HS-5 (cell line): ENCODE measurements at regions not wholly inside any gene's neighbourhood (a gene's known extent, or its start where the extent isn't known, plus 50 kb on each side); places are given as distances from the start of the nearest gene placed in this dataset.
"Not testable (repeated sequence)": the region's sequence is repeated elsewhere in the genome, so short reads cannot be mapped to it uniquely, and the experiment has no call there.

ENCODE experiments used
- DNase-seq: peaks from one replicate; pipeline ENCODE4 v3.0.0-alpha.2; 2012; ENCODE audit warnings: low read depth

DNA sequence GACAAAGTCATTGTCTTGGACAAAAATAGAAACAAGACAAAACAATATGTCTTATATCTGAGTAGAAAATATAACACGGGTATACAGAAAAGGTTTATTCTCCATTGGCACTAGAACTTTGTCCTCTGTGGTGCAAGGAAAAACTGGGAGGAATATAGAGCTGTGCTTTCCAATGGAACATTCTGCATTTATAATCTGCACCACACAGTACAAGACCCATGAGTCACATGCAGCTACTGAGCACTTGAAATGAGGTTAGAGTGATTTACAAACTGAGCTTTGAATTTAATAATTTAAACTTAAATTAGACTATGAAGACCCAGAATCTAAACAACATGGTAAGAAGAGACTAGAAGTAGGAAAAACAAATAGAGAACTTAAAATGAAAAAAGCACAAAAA, 86.1 kb downstream of the RAP2A start:
- DNase-seq: no peak

GRCh38 chr13:97520866-97521265, 86.9 kb downstream of the RAP2A start:
- DNase-seq: no peak

GRCh38 chr13:97521726-97522125, 87.8 kb downstream of the RAP2A start:
- no peak for DNase-seq

DNA sequence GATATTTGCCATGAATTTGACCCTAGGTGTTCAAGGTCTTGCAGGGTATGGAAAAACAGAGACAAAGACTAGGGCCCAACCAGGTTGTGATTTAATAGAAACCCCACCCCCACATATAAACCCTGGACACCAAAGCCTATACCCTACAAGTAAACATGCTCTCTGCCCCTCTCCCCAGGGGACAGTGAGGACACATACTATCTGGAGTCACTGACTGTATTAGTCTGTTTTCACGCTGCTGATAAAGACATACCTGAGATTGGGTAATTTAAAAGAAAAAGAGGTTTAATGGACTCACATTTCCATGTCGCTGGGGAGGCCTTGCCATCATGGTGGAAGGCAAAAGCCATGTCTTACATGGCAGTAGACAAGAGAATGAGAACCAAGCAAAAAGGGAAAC, 88.3 kb downstream of the RAP2A start:
- DNase-seq: no peak

- DNase-seq: no peak
Measured at GRCh38 chr13:97526556-97526955, 92.6 kb downstream of the RAP2A start.

DNA sequence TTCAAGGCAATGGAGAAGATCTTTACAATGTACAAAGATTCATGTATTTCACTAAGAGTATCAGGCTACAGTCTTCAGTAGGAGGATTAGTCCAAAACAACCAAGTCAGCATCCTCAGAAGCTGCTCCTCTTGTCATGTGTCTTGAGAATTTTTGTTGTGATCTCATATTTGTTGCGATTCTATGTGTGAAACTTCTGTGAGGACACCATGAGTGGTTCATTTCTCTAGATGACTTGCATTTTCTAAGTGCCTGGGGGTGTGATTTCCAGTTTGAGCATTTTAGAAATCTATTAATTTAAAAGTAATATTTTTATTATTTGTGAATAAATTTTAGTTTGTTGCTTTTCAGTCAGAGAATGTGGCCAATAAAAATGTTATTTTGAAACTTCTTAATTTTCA, 94.5 kb downstream of the RAP2A start:
- no peak for DNase-seq

- no peak for DNase-seq
Measured at GRCh38 chr13:97534540-97534939, 100.6 kb downstream of the RAP2A start.

GRCh38 chr13:97535614-97536013, 101.6 kb downstream of the RAP2A start:
- peak; percentile 20 for DNase-seq

GRCh38 chr13:97537110-97537509, 103.1 kb downstream of the RAP2A start:
- DNase-seq: no peak

DNA sequence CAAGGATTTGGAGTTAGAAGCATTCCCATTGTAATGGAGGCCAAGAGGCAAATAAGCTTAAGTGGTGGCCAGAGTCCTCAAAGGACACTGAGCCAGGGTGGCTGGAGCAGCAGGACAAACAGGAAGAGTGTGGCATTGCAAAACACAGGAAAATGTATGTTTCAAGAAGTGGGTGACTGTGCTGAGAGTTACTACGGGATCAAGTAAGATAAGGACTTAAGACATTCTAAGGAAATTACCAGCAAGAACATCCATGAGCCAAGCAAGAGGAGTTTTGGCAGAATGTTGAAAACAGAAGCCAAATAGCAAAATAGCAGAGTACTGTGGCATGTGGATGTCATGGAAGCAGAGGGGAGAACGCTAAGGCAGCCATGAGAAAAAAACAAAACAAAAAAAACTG, 104.2 kb downstream of the RAP2A start:
- DNase-seq: no peak

DNA sequence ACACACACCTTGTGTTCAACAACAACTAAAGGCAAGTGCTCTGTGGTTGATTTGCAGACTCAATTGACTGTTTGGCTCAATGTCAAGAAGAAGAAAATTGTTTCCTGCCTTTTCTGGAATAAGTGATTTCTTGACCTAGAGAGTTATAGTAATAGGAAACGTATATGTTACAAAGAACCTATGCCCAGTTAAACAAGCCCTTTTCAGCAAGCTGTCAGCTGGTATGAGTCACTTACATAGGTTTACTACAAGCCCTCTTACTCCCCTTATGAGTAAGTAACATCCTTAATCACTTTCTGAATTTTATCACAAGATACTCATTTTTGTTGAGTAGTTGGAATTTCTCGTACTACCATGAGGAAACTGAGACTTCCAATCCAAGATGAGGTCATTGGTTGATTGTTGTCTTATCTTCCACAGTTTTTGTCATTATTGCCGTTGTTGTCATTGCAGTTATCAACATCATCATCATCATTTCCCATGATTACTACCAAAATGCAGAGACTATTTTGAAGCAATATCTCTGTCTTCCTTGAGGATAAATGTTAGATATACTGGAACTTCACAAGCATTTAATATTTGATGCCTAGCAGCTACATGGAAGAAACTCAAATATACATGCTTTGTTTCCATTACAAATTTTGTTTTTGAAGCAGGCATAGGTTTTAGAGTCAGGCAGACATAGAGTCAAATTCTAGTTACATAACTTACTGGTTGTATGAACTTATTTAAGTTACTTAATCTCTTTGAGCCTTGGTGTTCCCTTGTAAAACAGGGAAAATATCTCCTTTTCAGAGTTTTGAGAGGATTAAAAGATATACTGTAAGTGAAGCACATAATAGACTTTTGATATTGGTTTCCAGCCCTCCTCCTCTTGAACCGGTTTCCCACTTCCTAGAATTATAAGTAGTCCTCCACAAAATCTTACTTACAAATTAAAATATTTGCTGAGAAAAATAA, 106.0 kb downstream of the RAP2A start:
- peak; percentile 29 for DNase-seq

DNA sequence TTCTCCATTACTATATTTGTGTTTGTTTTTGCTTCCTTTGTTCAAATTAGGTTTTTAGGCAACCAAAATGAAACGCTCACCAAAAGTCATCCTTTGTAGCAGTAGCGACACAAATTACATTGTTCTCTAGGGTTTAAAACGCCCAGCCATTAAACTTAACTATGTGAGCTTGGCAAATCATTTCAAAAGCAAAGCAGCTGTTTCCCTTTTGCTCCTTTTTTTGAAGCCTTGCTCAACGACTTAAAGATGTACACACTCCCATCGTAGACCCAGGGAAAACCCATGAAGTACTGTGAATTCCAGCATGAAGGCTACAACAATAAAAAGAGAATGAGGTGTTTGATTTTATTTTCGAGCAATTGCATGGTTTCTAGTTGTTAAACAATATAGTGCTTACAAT, 106.7 kb downstream of the RAP2A start:
- no peak for DNase-seq

DNA sequence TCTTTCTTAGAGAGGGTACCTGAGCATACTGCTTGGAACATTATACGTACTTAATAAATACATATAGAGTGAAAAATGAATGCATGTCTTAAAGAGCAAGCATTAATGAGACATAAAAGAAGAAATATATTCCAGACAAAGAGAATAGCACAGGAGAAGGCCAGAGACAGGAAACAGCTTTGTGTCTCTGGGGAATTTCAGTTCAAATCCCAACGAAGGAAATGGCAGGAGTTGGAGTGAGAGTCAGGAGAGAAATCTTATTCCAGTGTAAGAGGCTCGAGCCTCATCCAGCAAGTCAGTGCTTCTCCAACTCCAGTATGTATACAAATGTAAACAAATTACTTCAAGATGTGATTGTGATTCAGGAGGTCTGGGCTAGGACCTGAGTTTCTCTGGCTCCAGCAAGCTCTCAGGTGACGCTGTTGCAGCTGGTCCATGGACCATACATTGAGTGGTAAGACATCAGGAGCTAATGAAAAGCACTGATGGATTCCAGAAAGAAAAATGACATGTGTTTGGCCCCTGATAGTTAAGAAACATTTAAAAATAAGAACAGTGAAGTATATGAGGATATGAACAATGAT, 108.2 kb downstream of the RAP2A start:
- DNase-seq: no peak

DNA sequence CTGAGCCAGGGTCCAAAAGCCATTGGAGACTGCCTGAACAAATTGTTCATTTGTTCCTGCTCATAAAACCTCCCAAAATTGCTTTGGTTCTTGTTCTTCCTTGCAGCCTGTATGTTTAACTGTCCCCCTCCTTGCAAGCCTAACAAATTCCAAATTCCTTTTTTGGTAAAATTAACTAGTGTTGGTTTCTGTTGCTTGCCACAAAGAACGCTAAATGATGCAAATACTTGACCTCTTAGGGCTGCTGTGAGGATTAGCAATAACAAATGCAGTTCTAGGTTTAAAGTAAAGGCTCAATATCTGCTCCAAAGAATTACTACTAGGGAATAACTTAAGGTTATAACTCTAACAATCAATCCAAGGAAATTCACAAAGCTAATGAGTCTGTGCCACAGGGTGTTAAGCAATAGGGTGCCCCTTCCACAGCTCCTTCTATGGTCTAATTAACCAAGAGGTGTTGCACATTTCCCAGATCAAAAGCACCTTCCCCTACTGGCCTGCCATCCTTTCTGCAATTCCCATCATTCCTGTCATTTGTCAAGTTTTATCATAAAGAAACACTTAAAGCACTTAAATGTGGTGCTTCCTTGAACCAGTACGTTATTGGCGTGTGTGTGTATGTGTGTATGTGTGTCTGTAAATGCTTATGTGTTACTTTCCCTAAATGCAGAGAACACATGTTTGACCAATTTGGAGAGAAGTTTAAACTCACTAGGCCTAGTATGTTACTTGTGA, 110.2 kb downstream of the RAP2A start:
- DNase-seq: no peak

DNA sequence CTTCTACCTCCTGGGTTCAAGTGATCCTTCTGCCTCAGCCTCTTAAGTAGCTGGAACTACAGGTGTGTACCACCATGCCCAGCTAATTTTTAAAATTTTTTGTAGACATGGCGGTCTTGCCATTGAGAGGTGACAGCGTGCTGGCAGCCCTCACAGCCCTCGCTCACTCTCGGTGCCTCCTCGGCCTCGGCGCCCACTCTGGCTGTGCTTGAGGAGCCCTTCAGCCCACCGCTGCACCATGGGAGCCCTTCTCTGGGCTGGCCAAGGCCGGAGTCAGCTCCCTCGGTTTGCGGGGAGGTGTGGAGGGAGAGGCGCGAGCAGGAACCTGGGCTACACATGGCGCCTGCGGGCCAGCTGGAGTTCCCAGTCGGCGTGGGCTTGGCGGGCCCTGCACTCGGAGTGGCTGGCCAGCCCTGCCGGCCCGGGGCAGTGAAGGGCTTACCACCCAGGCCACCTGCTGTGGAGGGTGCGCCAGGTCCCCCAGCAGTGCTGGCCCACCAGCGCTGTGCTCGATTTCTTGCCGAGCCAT, 111.1 kb downstream of the RAP2A start:
- DNase-seq: not testable (repeated sequence)

DNA sequence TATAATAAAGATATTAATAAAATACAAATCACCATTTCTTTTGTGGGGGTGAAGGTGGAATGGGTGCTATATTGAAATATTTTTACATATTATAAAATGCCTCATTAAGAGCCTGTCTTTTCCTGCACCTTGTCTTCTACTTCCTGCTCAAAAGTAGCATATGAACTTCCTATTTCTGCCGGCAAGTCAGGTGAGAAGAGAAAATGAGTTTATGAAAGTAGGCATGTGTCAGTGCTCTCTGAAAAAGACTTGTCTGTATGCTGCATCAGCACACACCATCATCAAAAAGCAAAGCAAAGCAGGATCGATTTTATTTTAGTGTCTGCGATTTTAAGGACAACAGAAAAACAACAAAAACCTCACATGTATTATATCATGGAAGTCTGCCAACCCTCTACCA, 114.2 kb downstream of the RAP2A start:
- no peak for DNase-seq

DNA sequence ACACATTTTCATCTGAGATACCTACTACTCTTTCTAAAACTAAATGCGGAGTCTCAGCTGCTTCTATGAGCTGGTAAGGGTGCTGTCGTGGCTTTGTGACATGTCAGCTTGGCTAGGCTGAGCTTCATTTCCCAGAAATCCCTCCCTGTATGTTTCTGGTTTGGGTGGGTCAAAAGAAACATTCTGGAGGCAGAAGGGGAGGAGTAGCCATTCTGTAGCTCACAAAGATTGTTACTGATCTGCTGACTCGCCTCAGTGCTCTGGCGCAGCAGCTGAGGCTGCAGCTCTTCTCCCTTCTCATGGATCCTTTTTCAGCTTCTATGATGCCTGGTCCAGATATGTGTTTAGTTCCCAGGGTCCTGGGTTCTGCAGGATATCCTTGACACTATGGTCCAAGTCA, 114.7 kb downstream of the RAP2A start:
- DNase-seq: no peak

DNA sequence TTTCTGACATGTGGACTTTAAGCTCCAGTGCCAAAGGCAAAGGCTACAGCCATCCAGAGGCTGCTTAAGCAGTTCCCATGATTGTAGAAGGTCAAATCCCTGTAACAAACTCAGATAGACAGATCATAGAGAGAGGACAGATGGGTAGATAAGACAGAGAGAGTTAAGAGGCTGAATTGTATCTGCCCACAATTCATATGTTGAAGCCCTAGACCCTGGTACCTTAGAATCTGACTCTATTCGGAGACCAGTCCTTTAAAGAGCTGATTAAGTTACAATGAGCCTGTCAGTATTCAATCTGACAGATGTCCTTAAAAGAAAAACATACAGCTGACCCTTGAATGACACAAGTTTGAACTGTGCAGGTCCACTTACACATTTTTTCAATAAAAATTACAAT, 115.2 kb downstream of the RAP2A start:
- DNase-seq: no peak

DNA sequence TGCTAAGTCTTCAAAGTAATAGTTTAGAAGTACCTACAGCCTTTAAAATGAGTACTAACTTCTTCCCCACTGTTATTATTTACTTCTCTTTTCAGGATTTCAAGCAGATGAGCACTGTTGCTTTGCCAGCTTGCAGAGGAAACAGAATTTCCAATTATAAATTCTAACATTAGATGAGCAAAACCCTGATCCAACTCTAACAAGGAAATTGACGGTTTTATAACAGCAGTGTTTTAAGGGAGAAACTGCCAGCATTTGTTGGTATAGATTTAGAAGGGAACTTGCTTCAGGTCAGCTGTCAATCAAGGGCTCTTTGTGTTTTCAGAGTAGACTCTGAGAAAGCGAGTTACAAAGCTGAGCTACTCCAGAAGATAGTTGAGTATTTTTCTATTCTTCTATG, 120.5 kb downstream of the RAP2A start:
- DNase-seq: no peak

GRCh38 chr13:97555034-97555433, 121.1 kb downstream of the RAP2A start:
- DNase-seq: no peak

GRCh38 chr13:97559030-97559429, 125.1 kb downstream of the RAP2A start:
- DNase-seq: no peak

- no peak for DNase-seq
Measured at GRCh38 chr13:97559981-97560380, 126.0 kb downstream of the RAP2A start.

- DNase-seq: no peak
Measured at GRCh38 chr13:97561182-97561581, 127.2 kb downstream of the RAP2A start.
